ENCODE measurements at regions not wholly inside any gene's neighbourhood (a gene's known extent, or its start where the extent isn't known, plus 50 kb on each side); places are given as distances from the start of the nearest gene placed in this dataset.
A peak's percentile ranks its signal among the peaks of the same experiment; 100 is the strongest.

DNA sequence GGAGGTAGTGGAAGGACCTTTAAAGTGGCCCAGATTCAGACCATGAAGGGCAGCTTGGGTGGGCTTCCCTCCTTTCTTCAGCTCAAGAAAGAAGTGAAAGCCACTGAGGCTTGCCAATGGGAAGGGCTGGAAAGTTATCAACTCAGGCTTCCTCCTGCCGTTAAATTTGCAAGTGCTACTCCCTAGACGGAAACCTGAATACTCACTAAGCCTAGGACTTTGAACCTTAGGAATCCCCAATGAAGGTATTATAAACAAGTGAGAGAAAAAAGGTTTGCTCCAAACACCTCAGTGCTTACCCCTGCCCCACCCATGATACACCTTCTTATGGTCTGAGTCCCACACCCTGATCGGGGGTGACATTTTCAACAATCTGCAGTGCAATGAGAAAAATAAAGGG, 396.4 kb downstream of the SHQ1 start:
- TF ChIP-seq CTCF (conservative IDR thresholded peaks at IDR 0.05) = no peak
- Histone ChIP-seq H3K9ac (ENCODE audit: extremely low read depth, low read length, poor library complexity, severe bottlenecking) (no peak overlapping the region), H3K9me3 (ENCODE audit: control insufficient read depth, low read length) (no peaks in the 10 kb centered on the region), H3K27me3 (ENCODE audit: control insufficient read depth, insufficient read depth, low read length, poor library complexity, severe bottlenecking) (no peaks in the 10 kb centered on the region), H3K4me1 (ENCODE audit: control insufficient read depth, insufficient read depth, low read length) (peaks cover 10% of the 10 kb centered on the region), H3K4me3 (ENCODE audit: low read length) (peak overlapping the region; percentile 42), H3K36me3 (ENCODE audit: control insufficient read depth, insufficient read depth, low read length) (no peaks in the 10 kb centered on the region), H3K27ac (ENCODE audit: low read depth, low read length) (no peak overlapping the region)
- H3K27me3 Mint-ChIP-seq (ENCODE audit: insufficient read depth) = peaks cover 28% of the 10 kb centered on the region
- H3K4me1 Mint-ChIP-seq = peaks cover 36% of the 10 kb centered on the region
- H3K9me3 Mint-ChIP-seq = no peaks in the 10 kb centered on the region
- DNase-seq = peak; percentile 51
- no peak overlapping the region for H3K27ac Mint-ChIP-seq
- H3K36me3 Mint-ChIP-seq (ENCODE audit: low read depth) = no peaks in the 10 kb centered on the region
- H3K4me3 Mint-ChIP-seq = peak overlapping the region; percentile 5
- 55 to 86% methylated on average over 1 to 3 of the region's 3 CpGs for WGBS, 2 experiments (ENCODE audit: insufficient coverage in 1 of 2, insufficient read length in 1 of 2)

- no peak for TF ChIP-seq CTCF (conservative IDR thresholded peaks at IDR 0.05)
- no peaks in the 10 kb centered on the region for H3K36me3 Mint-ChIP-seq (ENCODE audit: low read depth)
- no peak overlapping the region for H3K9ac ChIP-seq (ENCODE audit: extremely low read depth, low read length, poor library complexity, severe bottlenecking)
- 97 to 100% methylated on average over 1 to 3 of the region's 3 CpGs for WGBS, 2 experiments (ENCODE audit: insufficient coverage in 1 of 2, insufficient read length in 1 of 2)
- no peak overlapping the region for H3K27ac ChIP-seq (ENCODE audit: low read depth, low read length)
- H3K27ac Mint-ChIP-seq = no peak overlapping the region
- no peaks in the 10 kb centered on the region for H3K9me3 Mint-ChIP-seq
- H3K36me3 ChIP-seq (ENCODE audit: control insufficient read depth, insufficient read depth, low read length) = no peaks in the 10 kb centered on the region
- no peak overlapping the region for H3K4me3 Mint-ChIP-seq
- DNase-seq = no peak
- no peaks in the 10 kb centered on the region for H3K27me3 ChIP-seq (ENCODE audit: control insufficient read depth, insufficient read depth, low read length, poor library complexity, severe bottlenecking)
- H3K4me1 Mint-ChIP-seq = peaks cover 46% of the 10 kb centered on the region
- no peak overlapping the region for H3K4me3 ChIP-seq (ENCODE audit: low read length)
- no peaks in the 10 kb centered on the region for H3K9me3 ChIP-seq (ENCODE audit: control insufficient read depth, low read length)
- H3K27me3 Mint-ChIP-seq (ENCODE audit: insufficient read depth) = peaks cover 25% of the 10 kb centered on the region
- peaks cover 10% of the 10 kb centered on the region for H3K4me1 ChIP-seq (ENCODE audit: control insufficient read depth, insufficient read depth, low read length)
These were observed 398.7 kb downstream of the SHQ1 start for GRCh38 chr3:72449551-72449950.

DNA sequence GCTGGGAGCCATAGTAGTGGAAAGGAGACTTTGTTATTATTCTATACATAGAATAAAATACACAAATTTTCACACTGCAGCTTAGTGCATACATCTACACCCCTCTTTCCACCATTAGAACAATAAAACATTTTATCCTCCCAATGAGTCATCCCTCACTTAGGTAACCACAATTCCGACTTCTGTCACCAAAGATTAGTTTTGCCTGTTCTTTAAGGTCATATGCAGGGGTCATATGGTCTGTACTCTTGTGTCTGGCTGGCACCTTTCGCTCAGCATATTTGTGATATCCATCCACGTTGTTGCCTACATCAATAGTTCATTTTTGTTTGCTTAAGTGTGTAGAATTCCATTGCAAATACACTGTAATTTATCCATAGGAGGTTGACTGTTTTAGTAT, 399.4 kb downstream of the SHQ1 start:
- WGBS, 2 experiments (ENCODE audit: insufficient coverage in 1 of 2, insufficient read length in 1 of 2) = 90 to 92% methylated on average over 1 to 3 of the region's 3 CpGs
- H3K4me1 Mint-ChIP-seq = peaks cover 51% of the 10 kb centered on the region
- H3K27ac ChIP-seq (ENCODE audit: low read depth, low read length) = no peak overlapping the region
- TF ChIP-seq CTCF (conservative IDR thresholded peaks at IDR 0.05) = no peak
- peaks cover 1% of the 10 kb centered on the region for H3K36me3 Mint-ChIP-seq (ENCODE audit: low read depth)
- no peak for DNase-seq
- H3K27me3 Mint-ChIP-seq (ENCODE audit: insufficient read depth) = peaks cover 21% of the 10 kb centered on the region
- no peak overlapping the region for H3K27ac Mint-ChIP-seq
- no peak overlapping the region for H3K4me3 Mint-ChIP-seq
- H3K36me3 ChIP-seq (ENCODE audit: control insufficient read depth, insufficient read depth, low read length) = no peaks in the 10 kb centered on the region
- no peak overlapping the region for H3K4me3 ChIP-seq (ENCODE audit: low read length)
- no peak overlapping the region for H3K9ac ChIP-seq (ENCODE audit: extremely low read depth, low read length, poor library complexity, severe bottlenecking)
- H3K9me3 Mint-ChIP-seq = no peaks in the 10 kb centered on the region
- H3K9me3 ChIP-seq (ENCODE audit: control insufficient read depth, low read length) = no peaks in the 10 kb centered on the region
- peaks cover 10% of the 10 kb centered on the region for H3K4me1 ChIP-seq (ENCODE audit: control insufficient read depth, insufficient read depth, low read length)
- no peaks in the 10 kb centered on the region for H3K27me3 ChIP-seq (ENCODE audit: control insufficient read depth, insufficient read depth, low read length, poor library complexity, severe bottlenecking)
